ENCODE measurements at regions not wholly inside any gene's neighbourhood (a gene's known extent, or its start where the extent isn't known, plus 50 kb on each side); places are given as distances from the start of the nearest gene placed in this dataset.

GRCh38 chr11:109821511-109821910 is 271.7 kb upstream of the ZC3H12C start:
- Histone ChIP-seq H3K4me3 (no peak overlapping the region), H3K27me3 (no peaks in the 10 kb centered on the region), H3K36me3 (no peaks in the 10 kb centered on the region), H3K9me3 (no peaks in the 10 kb centered on the region), H3K27ac (no peak overlapping the region), H3K4me1 (ENCODE audit: insufficient read depth) (no peaks in the 10 kb centered on the region)
- 2 to 18% (median 4%) methylated on average over 2 of the region's 2 CpGs for WGBS, 3 donors
- no peak for TF ChIP-seq POLR2A (IDR thresholded peaks at IDR 0.05)
- TF ChIP-seq EP300 (IDR thresholded peaks at IDR 0.05), result no peak
- no peak for TF ChIP-seq CTCF (IDR thresholded peaks at IDR 0.05)
- intact Hi-C loops (cut with DNase I), result no loop called here
- no peak for DNase-seq

- WGBS, 3 donors, result 64 to 72% (median 67%) methylated on average over 6 of the region's 6 CpGs
- Histone ChIP-seq H3K27me3 (no peaks in the 10 kb centered on the region), H3K4me3 (no peak overlapping the region), H3K27ac (no peak overlapping the region), H3K9me3 (no peaks in the 10 kb centered on the region), H3K36me3 (no peaks in the 10 kb centered on the region), H3K4me1 (ENCODE audit: insufficient read depth) (no peaks in the 10 kb centered on the region)
- no peak for TF ChIP-seq EP300 (IDR thresholded peaks at IDR 0.05)
- TF ChIP-seq POLR2A (IDR thresholded peaks at IDR 0.05), result no peak
- no peak for TF ChIP-seq CTCF (IDR thresholded peaks at IDR 0.05)
- no peak for DNase-seq
- intact Hi-C loops (cut with DNase I), result no loop called here
Observed at GRCh38 chr11:109822436-109823102, 270.6 kb upstream of the ZC3H12C start.

- TF ChIP-seq POLR2A (IDR thresholded peaks at IDR 0.05), result no peak
- no peak for TF ChIP-seq EP300 (IDR thresholded peaks at IDR 0.05)
- no peak for TF ChIP-seq CTCF (IDR thresholded peaks at IDR 0.05)
- Histone ChIP-seq H3K4me3 (no peak overlapping the region), H3K9me3 (no peaks in the 10 kb centered on the region), H3K4me1 (ENCODE audit: insufficient read depth) (no peaks in the 10 kb centered on the region), H3K36me3 (no peaks in the 10 kb centered on the region), H3K27me3 (no peaks in the 10 kb centered on the region), H3K27ac (no peak overlapping the region)
- 38 to 50% (median 42%) methylated on average over 1 of the region's 1 CpG for WGBS, 3 donors
- intact Hi-C loops (cut with DNase I), result no loop called here
- DNase-seq, result no peak
Observed at GRCh38 chr11:109828387-109828786, 264.8 kb upstream of the ZC3H12C start.

GRCh38 chr11:109838026-109838425 is 255.2 kb upstream of the ZC3H12C start:
- no peak overlapping the region for H3K4me3 ChIP-seq
- no peaks in the 10 kb centered on the region for H3K36me3 ChIP-seq
- TF ChIP-seq POLR2A (IDR thresholded peaks at IDR 0.05), result no peak
- TF ChIP-seq CTCF (IDR thresholded peaks at IDR 0.05), result no peak
- no peak for TF ChIP-seq EP300 (IDR thresholded peaks at IDR 0.05)
- no peak for DNase-seq
- no peaks in the 10 kb centered on the region for H3K4me1 ChIP-seq (ENCODE audit: insufficient read depth)
- no peak overlapping the region for H3K27ac ChIP-seq
- 9 to 17% (median 14%) methylated on average over 4 of the region's 4 CpGs for WGBS, 3 donors
- intact Hi-C loops (cut with DNase I), result no loop called here
- no peaks in the 10 kb centered on the region for H3K27me3 ChIP-seq
- no peaks in the 10 kb centered on the region for H3K9me3 ChIP-seq

Measured in ovary (tissue), 7 donors.